Brain microvascular endothelial cell (primary cell): ENCODE measurements at regions not wholly inside any gene's neighbourhood (a gene's known extent, or its start where the extent isn't known, plus 50 kb on each side); places are given as distances from the start of the nearest gene placed in this dataset.
"Not testable (repeated sequence)": the region's sequence is repeated elsewhere in the genome, so short reads cannot be mapped to it uniquely, and the experiment has no call there.

ENCODE experiments used
- DNase-seq: peaks from one replicate; pipeline ENCODE4 v3.0.0-alpha.2; 2020
- H3K27ac ChIP-seq: fragments of 250-450 bp; sonication (Bioruptor Pico); 2 replicates; pipeline ENCODE4 v1.5.1; 2020; ENCODE audit warnings: mild to moderate bottlenecking, moderate library complexity
- H3K27me3 ChIP-seq: fragments of 250-450 bp; sonication (Bioruptor Pico); replicated peaks from 2 replicates; pipeline ENCODE4 v1.5.1; 2020; ENCODE audit warnings: mild to moderate bottlenecking
- H3K36me3 ChIP-seq: fragments of 250-450 bp; sonication (Bioruptor Pico); replicated peaks from 2 replicates; pipeline ENCODE4 v1.5.1; 2020; ENCODE audit warnings: mild to moderate bottlenecking
- H3K4me3 ChIP-seq: 2 replicates; pipeline ENCODE4 v1.5.1; 2011; ENCODE audit warnings: low read depth, mild to moderate bottlenecking, control low read depth, low read length, moderate library complexity
- CTCF ChIP-seq: IDR thresholded peaks from 2 replicates; pipeline ENCODE4 v1.5.1; 2011; ENCODE audit warnings: low read depth, mild to moderate bottlenecking, moderate library complexity, low read length, control low read depth, inconsistent platforms; ENCODE audit errors: missing control alignments
- in situ Hi-C: cut with HindIII; loops from 2 replicates; pipeline ENCODE4 v1.10.0; 2017; ENCODE audit warnings: low sequenced_read_pairs, low pct_ligation_motif_present

- Histone ChIP-seq H3K36me3 (no peaks in the 10 kb centered on the region), H3K27me3 (no peaks in the 10 kb centered on the region), H3K27ac (no peak overlapping the region), H3K4me3 (no peak overlapping the region)
- no peak for DNase-seq
- in situ Hi-C loops: no loop called here
- no peak for TF ChIP-seq CTCF
These were observed 61.8 kb upstream of the ZC3H15 start for GRCh38 chr2:186424265-186424664.

- in situ Hi-C loops: no loop called here
- no peak for TF ChIP-seq CTCF
- Histone ChIP-seq H3K4me3 (no peak overlapping the region), H3K27ac (no peak overlapping the region), H3K27me3 (no peaks in the 10 kb centered on the region), H3K36me3 (no peaks in the 10 kb centered on the region)
- DNase-seq: no peak
These were observed 60.5 kb upstream of the ZC3H15 start for GRCh38 chr2:186425576-186425975.

GRCh38 chr2:186426153-186427016, 59.7 kb upstream of the ZC3H15 start:
- Histone ChIP-seq H3K4me3 (no peak overlapping the region), H3K36me3 (no peaks in the 10 kb centered on the region), H3K27ac (no peak overlapping the region), H3K27me3 (no peaks in the 10 kb centered on the region)
- DNase-seq: no peak
- no peak for TF ChIP-seq CTCF
- in situ Hi-C loops: no loop called here

- H3K36me3 ChIP-seq, H3K27me3 ChIP-seq, H3K4me3 ChIP-seq, DNase-seq, in situ Hi-C loops, H3K27ac ChIP-seq: not testable (repeated sequence)
These were observed 59.1 kb upstream of the ZC3H15 start for GRCh38 chr2:186427017-186427350.

GRCh38 chr2:186427970-186428369, 58.1 kb upstream of the ZC3H15 start:
- TF ChIP-seq CTCF: no peak
- no peak for DNase-seq
- no peaks in the 10 kb centered on the region for H3K36me3 ChIP-seq
- no peak overlapping the region for H3K27ac ChIP-seq
- H3K27me3 ChIP-seq: no peaks in the 10 kb centered on the region
- H3K4me3 ChIP-seq: no peak overlapping the region
- in situ Hi-C loops: no loop called here

- no peak for DNase-seq
- Histone ChIP-seq H3K36me3 (no peaks in the 10 kb centered on the region), H3K27ac (no peak overlapping the region), H3K4me3 (no peak overlapping the region), H3K27me3 (no peaks in the 10 kb centered on the region)
- no peak for TF ChIP-seq CTCF
- in situ Hi-C loops: no loop called here
These were observed 57.0 kb upstream of the ZC3H15 start for GRCh38 chr2:186429104-186429503.
